ENCODE measurements at regions not wholly inside any gene's neighbourhood (a gene's known extent, or its start where the extent isn't known, plus 50 kb on each side); places are given as distances from the start of the nearest gene placed in this dataset.

DNA sequence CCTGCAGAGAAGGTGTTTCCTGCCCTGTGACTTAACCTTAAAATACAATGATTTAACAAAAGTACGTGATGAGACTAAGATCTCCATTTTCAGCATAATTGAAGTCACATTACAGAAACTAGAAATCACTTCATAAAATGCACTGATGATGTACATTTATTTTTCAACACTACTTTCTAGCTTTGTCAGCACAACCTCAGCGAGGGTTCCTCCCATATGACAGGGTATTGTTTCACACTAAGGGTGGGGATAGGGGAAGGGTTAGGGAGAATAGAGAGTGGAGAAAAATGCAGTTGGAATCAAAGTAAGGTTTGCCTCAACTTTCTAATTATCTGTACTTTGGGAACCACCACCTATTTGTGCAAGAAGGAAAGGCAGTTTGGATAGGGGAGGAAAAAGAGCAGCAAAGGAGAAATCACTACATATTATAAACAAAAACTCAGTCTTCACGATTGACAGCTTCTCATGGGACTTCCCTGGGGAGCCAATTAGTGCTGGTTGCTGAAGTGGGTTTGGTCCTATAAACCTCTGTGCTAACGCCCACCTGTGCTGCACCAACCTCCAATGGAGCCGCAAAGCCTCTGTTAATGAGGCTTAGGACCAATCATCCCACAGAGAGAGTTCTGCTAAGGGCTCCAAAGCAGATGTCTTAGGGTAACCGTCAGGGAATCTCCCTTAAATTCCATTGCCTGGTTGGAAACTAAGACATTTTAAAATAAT, 369.2 kb upstream of the PDE4D start:
- no peak for DNase-seq
- no peaks in the 10 kb centered on the region for H3K36me3 ChIP-seq
- intact Hi-C loops (cut with DNase I): no loop called here

GRCh38 chr5:60261732-60262131, 368.2 kb upstream of the PDE4D start:
- Histone ChIP-seq H3K9me3 (no peaks in the 10 kb centered on the region), H3K4me3 (no peak overlapping the region), H3K27me3 (no peaks in the 10 kb centered on the region), H3K4me1 (ENCODE audit: insufficient read depth) (no peaks in the 10 kb centered on the region), H3K36me3 (no peaks in the 10 kb centered on the region), H3K27ac (no peak overlapping the region)
- no peak for DNase-seq
- intact Hi-C loops (cut with DNase I): no loop called here
- TF ChIP-seq POLR2A (IDR thresholded peaks at IDR 0.05): no peak
- no peak for TF ChIP-seq EP300 (IDR thresholded peaks at IDR 0.05)
- TF ChIP-seq CTCF (IDR thresholded peaks at IDR 0.05): no peak
- 75 to 89% (median 88%) methylated on average over 1 of the region's 1 CpG for WGBS, 3 donors

More for the DNA sequence above, 369.2 kb upstream of the PDE4D start:
- no peaks in the 10 kb centered on the region for H3K27me3 ChIP-seq
- no peaks in the 10 kb centered on the region for H3K9me3 ChIP-seq
- no peak for TF ChIP-seq CTCF (IDR thresholded peaks at IDR 0.05)
- no peak overlapping the region for H3K4me3 ChIP-seq
- WGBS, 3 donors: 63 to 74% (median 69%) methylated on average over 6 of the region's 6 CpGs
- H3K4me1 ChIP-seq (ENCODE audit: insufficient read depth): no peaks in the 10 kb centered on the region
- H3K27ac ChIP-seq: no peak overlapping the region

DNA sequence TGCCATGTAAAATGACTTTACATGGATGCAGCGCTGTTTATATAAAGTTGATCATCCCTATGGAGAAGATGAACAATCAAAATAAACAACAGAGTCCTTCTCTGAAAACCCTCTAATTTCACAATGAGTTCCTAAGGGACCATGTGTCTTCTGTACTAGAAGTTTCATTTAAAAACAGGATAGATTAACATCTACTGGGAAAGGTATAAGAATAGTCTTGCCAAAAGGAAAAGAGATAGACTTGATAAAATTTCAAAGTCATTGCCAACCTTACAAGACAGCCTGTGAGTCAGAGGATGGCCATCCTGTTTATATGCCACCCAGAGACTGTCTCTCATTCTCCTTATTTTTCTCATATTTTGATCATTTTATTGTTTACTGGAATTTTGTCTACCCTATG, 367.1 kb upstream of the PDE4D start:
- DNase-seq: no peak
- 95 to 100% (median 97%) methylated on average over 1 of the region's 1 CpG for WGBS, 3 donors
- H3K4me3 ChIP-seq: no peak overlapping the region

DNA sequence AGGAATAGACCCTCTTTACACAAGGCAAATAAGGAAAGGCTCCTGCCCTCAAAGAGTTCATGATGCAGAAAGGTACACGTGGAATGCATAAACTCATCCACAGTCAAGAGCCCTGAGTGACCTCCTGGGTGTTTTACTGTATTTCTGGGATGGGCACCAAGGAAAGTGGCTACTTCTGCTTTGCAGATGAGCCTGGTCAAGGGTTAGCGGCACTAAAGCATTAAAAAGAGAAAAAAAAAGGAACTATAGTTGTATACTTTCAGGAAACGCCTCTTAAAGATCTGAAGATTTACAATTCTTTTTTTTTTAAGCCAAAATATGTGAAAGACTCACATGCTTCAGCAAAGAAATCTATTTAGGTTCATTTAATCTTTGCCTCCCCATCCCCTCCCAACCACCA, 366.2 kb upstream of the PDE4D start:
- Histone ChIP-seq H3K4me3 (no peak overlapping the region), H3K36me3 (no peaks in the 10 kb centered on the region), H3K27me3 (no peaks in the 10 kb centered on the region), H3K9me3 (no peaks in the 10 kb centered on the region), H3K27ac (no peak overlapping the region), H3K4me1 (ENCODE audit: insufficient read depth) (no peaks in the 10 kb centered on the region)
- no peak for DNase-seq
- intact Hi-C loops (cut with DNase I): no loop called here
- no peak for TF ChIP-seq CTCF (IDR thresholded peaks at IDR 0.05)
- no peak for TF ChIP-seq EP300 (IDR thresholded peaks at IDR 0.05)
- TF ChIP-seq POLR2A (IDR thresholded peaks at IDR 0.05): no peak
- WGBS, 3 donors: 73 to 76% (median 76%) methylated on average over 3 of the region's 3 CpGs

More for the DNA sequence above, 367.1 kb upstream of the PDE4D start:
- Histone ChIP-seq H3K9me3 (no peaks in the 10 kb centered on the region), H3K36me3 (no peaks in the 10 kb centered on the region), H3K4me1 (ENCODE audit: insufficient read depth) (no peaks in the 10 kb centered on the region), H3K27ac (no peak overlapping the region), H3K27me3 (no peaks in the 10 kb centered on the region)
- TF ChIP-seq POLR2A (IDR thresholded peaks at IDR 0.05) (no peak), CTCF (IDR thresholded peaks at IDR 0.05) (no peak), EP300 (IDR thresholded peaks at IDR 0.05) (no peak)
- intact Hi-C loops (cut with DNase I): no loop called here
